ENCODE measurements at regions not wholly inside any gene's neighbourhood (a gene's known extent, or its start where the extent isn't known, plus 50 kb on each side); places are given as distances from the start of the nearest gene placed in this dataset.

- no peak overlapping the region for H3K9ac ChIP-seq (ENCODE audit: insufficient read depth, low read length)
Measured at GRCh38 chr3:144989807-144990206, 1018.2 kb downstream of the DIPK2A start.

GRCh38 chr3:144995856-144996255 is 1024.2 kb downstream of the DIPK2A start:
- H3K4me1 ChIP-seq (ENCODE audit: control insufficient read depth, extremely low read depth, insufficient read depth, low read length), result no peaks in the 10 kb centered on the region
- no peak overlapping the region for H2AFZ ChIP-seq (ENCODE audit: low read length)
- no peaks in the 10 kb centered on the region for H3K27me3 ChIP-seq (ENCODE audit: control insufficient read depth, insufficient read depth, low read length)
- no peak for TF ChIP-seq EZH2 (IDR thresholded peaks at IDR 0.05; ENCODE audit: low read length, missing control alignments)
- TF ChIP-seq, protein P1, sequence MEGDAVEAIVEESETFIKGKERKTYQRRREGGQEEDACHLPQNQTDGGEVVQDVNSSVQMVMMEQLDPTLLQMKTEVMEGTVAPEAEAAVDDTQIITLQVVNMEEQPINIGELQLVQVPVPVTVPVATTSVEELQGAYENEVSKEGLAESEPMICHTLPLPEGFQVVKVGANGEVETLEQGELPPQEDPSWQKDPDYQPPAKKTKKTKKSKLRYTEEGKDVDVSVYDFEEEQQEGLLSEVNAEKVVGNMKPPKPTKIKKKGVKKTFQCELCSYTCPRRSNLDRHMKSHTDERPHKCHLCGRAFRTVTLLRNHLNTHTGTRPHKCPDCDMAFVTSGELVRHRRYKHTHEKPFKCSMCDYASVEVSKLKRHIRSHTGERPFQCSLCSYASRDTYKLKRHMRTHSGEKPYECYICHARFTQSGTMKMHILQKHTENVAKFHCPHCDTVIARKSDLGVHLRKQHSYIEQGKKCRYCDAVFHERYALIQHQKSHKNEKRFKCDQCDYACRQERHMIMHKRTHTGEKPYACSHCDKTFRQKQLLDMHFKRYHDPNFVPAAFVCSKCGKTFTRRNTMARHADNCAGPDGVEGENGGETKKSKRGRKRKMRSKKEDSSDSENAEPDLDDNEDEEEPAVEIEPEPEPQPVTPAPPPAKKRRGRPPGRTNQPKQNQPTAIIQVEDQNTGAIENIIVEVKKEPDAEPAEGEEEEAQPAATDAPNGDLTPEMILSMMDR (conservative IDR thresholded peaks at IDR 0.05 in 1 of 2, IDR thresholded peaks at IDR 0.05 in 1 of 2; ENCODE audit: low read depth in 1 of 2, low read length in 2 of 2), result no peak
- H3K79me2 ChIP-seq (ENCODE audit: control insufficient read depth, insufficient read depth, low read length), result no peaks in the 10 kb centered on the region
- no peak overlapping the region for H3K9ac ChIP-seq (ENCODE audit: insufficient read depth, low read length)
- no peak overlapping the region for H3K4me3 ChIP-seq (replicated peaks in 1 of 4; ENCODE audit: control extremely low read depth in 1 of 4, insufficient read depth in 1 of 4, low read depth in 3 of 4, low read length in 4 of 4)
- H3K27ac ChIP-seq (ENCODE audit: insufficient read depth, low read length), result no peak overlapping the region
- H3K9me3 ChIP-seq (ENCODE audit: control insufficient read depth, insufficient read depth, low read depth, low read length), result no peaks in the 10 kb centered on the region
- no peak for DNase-seq (ENCODE audit: low read depth in 2 of 2)
- no peaks in the 10 kb centered on the region for H4K20me1 ChIP-seq (ENCODE audit: control insufficient read depth, extremely low read depth, insufficient read depth, low read length)
- no peak overlapping the region for H3K4me2 ChIP-seq (ENCODE audit: extremely low read depth, insufficient read depth, low read length)
- no peaks in the 10 kb centered on the region for H3K36me3 ChIP-seq (ENCODE audit: control insufficient read depth, insufficient read depth, low read length)

More at GRCh38 chr3:144989807-144990206, 1018.2 kb downstream of the DIPK2A start:
- no peaks in the 10 kb centered on the region for H3K27me3 ChIP-seq (ENCODE audit: control insufficient read depth, insufficient read depth, low read length)
- H3K27ac ChIP-seq (ENCODE audit: insufficient read depth, low read length), result no peak overlapping the region
- no peaks in the 10 kb centered on the region for H3K4me1 ChIP-seq (ENCODE audit: control insufficient read depth, extremely low read depth, insufficient read depth, low read length)
- H4K20me1 ChIP-seq (ENCODE audit: control insufficient read depth, extremely low read depth, insufficient read depth, low read length), result no peaks in the 10 kb centered on the region
- no peaks in the 10 kb centered on the region for H3K9me3 ChIP-seq (ENCODE audit: control insufficient read depth, insufficient read depth, low read depth, low read length)
- no peaks in the 10 kb centered on the region for H3K79me2 ChIP-seq (ENCODE audit: control insufficient read depth, insufficient read depth, low read length)
- H3K4me3 ChIP-seq (replicated peaks in 1 of 4; ENCODE audit: control extremely low read depth in 1 of 4, insufficient read depth in 1 of 4, low read depth in 3 of 4, low read length in 4 of 4), result no peak overlapping the region
- no peak overlapping the region for H2AFZ ChIP-seq (ENCODE audit: low read length)
- DNase-seq (ENCODE audit: low read depth in 2 of 2), result peak in 1 of 2 donors; percentile 84
- H3K36me3 ChIP-seq (ENCODE audit: control insufficient read depth, insufficient read depth, low read length), result no peaks in the 10 kb centered on the region
- TF ChIP-seq, protein P1 (conservative IDR thresholded peaks at IDR 0.05 in 1 of 2, IDR thresholded peaks at IDR 0.05 in 1 of 2; ENCODE audit: low read depth in 1 of 2, low read length in 2 of 2), result no peak
- no peak for TF ChIP-seq EZH2 (IDR thresholded peaks at IDR 0.05; ENCODE audit: low read length, missing control alignments)
- no peak overlapping the region for H3K4me2 ChIP-seq (ENCODE audit: extremely low read depth, insufficient read depth, low read length)

DNA sequence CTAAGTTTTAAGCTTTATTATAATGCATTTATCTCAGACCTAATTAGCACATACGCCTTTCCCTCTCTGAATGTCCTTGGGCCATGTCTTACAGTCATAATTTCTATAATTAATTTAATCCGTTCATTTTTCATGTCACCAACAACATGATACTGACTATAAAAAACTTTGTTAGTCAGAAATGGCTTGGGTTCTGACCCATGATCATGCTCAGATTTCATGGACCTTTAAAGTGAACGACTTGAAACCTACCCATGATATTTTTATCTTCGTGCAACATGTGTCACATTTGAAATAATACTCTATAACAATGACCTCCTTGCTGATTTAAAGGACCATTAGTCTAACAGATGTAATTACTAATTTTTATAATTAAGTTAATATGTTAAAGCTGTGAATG is 1033.8 kb downstream of the DIPK2A start:
- Histone ChIP-seq H3K9me3 (ENCODE audit: control insufficient read depth, insufficient read depth, low read depth, low read length) (no peaks in the 10 kb centered on the region), H3K4me3 (replicated peaks in 1 of 4; ENCODE audit: control extremely low read depth in 1 of 4, insufficient read depth in 1 of 4, low read depth in 3 of 4, low read length in 4 of 4) (no peak overlapping the region), H3K36me3 (ENCODE audit: control insufficient read depth, insufficient read depth, low read length) (no peaks in the 10 kb centered on the region)

More for the DNA sequence above, 1033.8 kb downstream of the DIPK2A start:
- H4K20me1 ChIP-seq (ENCODE audit: control insufficient read depth, extremely low read depth, insufficient read depth, low read length), result no peaks in the 10 kb centered on the region
- no peaks in the 10 kb centered on the region for H3K4me1 ChIP-seq (ENCODE audit: control insufficient read depth, extremely low read depth, insufficient read depth, low read length)
- no peak for DNase-seq (ENCODE audit: low read depth in 2 of 2)
- no peak overlapping the region for H3K4me2 ChIP-seq (ENCODE audit: extremely low read depth, insufficient read depth, low read length)
- H2AFZ ChIP-seq (ENCODE audit: low read length), result no peak overlapping the region
- no peak overlapping the region for H3K9ac ChIP-seq (ENCODE audit: insufficient read depth, low read length)
- TF ChIP-seq EZH2 (IDR thresholded peaks at IDR 0.05; ENCODE audit: low read length, missing control alignments), result no peak
- TF ChIP-seq, protein P1 (conservative IDR thresholded peaks at IDR 0.05 in 1 of 2, IDR thresholded peaks at IDR 0.05 in 1 of 2; ENCODE audit: low read depth in 1 of 2, low read length in 2 of 2), result no peak
- no peak overlapping the region for H3K27ac ChIP-seq (ENCODE audit: insufficient read depth, low read length)
- no peaks in the 10 kb centered on the region for H3K79me2 ChIP-seq (ENCODE audit: control insufficient read depth, insufficient read depth, low read length)
- no peaks in the 10 kb centered on the region for H3K27me3 ChIP-seq (ENCODE audit: control insufficient read depth, insufficient read depth, low read length)
